HCT116 (cell line): ENCODE measurements at regions not wholly inside any gene's neighbourhood (a gene's known extent, or its start where the extent isn't known, plus 50 kb on each side); places are given as distances from the start of the nearest gene placed in this dataset.

Source experiments
- ATAC-seq: fragments of 200-7000 bp; cut with Tn5 transposase; 2 replicates; pipeline ENCODE4 v1.9.1; 2020; ENCODE audit warnings: mild to moderate bottlenecking, moderate library complexity
- BruUV-seq: library from RNA; stranded (reverse); fragments of 400-500 nt; replicated peaks from 2 replicates; lab custom pipeline; 2021; lab: Mats Ljungman, UMichigan
- CTCF ChIA-PET: fragments of 300-600 bp; sonication (Branson Sonifier 250); formaldehyde crosslinking; loops from one replicate; lab custom pipeline; 2021; ENCODE audit warnings: antibody characterized with exemption; lab: Charles Lee
- POLR2A ChIA-PET: fragments of 300-600, 350-600 bp; sonication (Branson Sonifier 250); formaldehyde crosslinking; loops from one replicate; lab custom pipeline; 2021; ENCODE audit warnings: antibody characterized with exemption; lab: Charles Lee
- RAD21 ChIA-PET, 2 experiments: fragments of 300-600 bp; sonication (Branson Sonifier 250); formaldehyde crosslinking; loops; one replicate each; lab custom pipeline; 2023; ENCODE audit warnings: low total read pairs in 2 of 2; ENCODE audit not compliant: uncharacterized antibody in 2 of 2, unreplicated experiment in 2 of 2, low non-redundant PET in 1 of 2; lab: Charles Lee
- DNase-seq: peaks from one replicate; pipeline ENCODE4 v3.0.0-alpha.2; 2010; ENCODE audit warnings: low read depth, low spot score
- H2AFZ ChIP-seq: fragments of 200-600 bp; shearing (Covaris generic), sonication (generic); 2 replicates; pipeline ENCODE4 v1.6.1; 2017; ENCODE audit warnings: low read depth, mixed run types, mixed read lengths, antibody characterized with exemption, low read length; ENCODE audit not compliant: poor library complexity, severe bottlenecking
- H3K27ac ChIP-seq: 2 replicates; pipeline ENCODE4 v1.5.1; 2012; ENCODE audit warnings: low read depth, low read length
- H3K27me3 ChIP-seq: fragments of 200-600 bp; sonication (generic); 2 replicates; pipeline ENCODE4 v1.6.1; 2016; ENCODE audit warnings: mixed run types, low read length, mixed read lengths; ENCODE audit not compliant: insufficient read depth
- H3K36me3 ChIP-seq, 2 experiments: fragments of 200-500 bp in 1 of 2; fragments of 200-600 bp in 1 of 2; sonication (Bioruptor generic) in 1 of 2; sonication (generic) in 1 of 2; 2 replicates each; pipeline versions ENCODE4 v1.5.1 to v1.6.1; 2014 to 2016; ENCODE audit warnings: low read length in 2 of 2, inconsistent platforms in 1 of 2, mixed read lengths in 1 of 2, mixed run types in 1 of 2; ENCODE audit not compliant: insufficient read depth in 2 of 2, control insufficient read depth in 1 of 2
- H3K4me1 ChIP-seq, 2 experiments: fragments of 200-600 bp in 1 of 2; sonication (generic) in 1 of 2; 2 replicates each; pipeline versions ENCODE4 v1.5.1 to v1.6.1; 2012 to 2017; ENCODE audit warnings: low read length in 2 of 2, inconsistent platforms in 1 of 2, mild to moderate bottlenecking in 1 of 2, mixed read lengths in 1 of 2, mixed run types in 1 of 2, moderate library complexity in 1 of 2; ENCODE audit not compliant: insufficient read depth in 2 of 2, control insufficient read depth in 1 of 2
- H3K4me2 ChIP-seq: fragments of 200-600 bp; sonication (generic); 2 replicates; pipeline ENCODE4 v1.6.1; 2017; ENCODE audit warnings: mixed run types, low read length, mixed read lengths
- H3K4me3 ChIP-seq, 2 experiments: fragments of 200-600 bp in 1 of 2; sonication (generic) in 1 of 2; replicated peaks in 1 of 2; 2 replicates each; pipeline ENCODE4 v1.5.1; 2011 to 2016; ENCODE audit warnings: low read length in 2 of 2, control low read depth in 1 of 2, low read depth in 1 of 2, mild to moderate bottlenecking in 1 of 2, mixed read lengths in 1 of 2, mixed run types in 1 of 2
- H3K79me2 ChIP-seq: fragments of 200-600 bp; sonication (generic); 2 replicates; pipeline ENCODE4 v1.6.1; 2017; ENCODE audit warnings: mild to moderate bottlenecking, mixed run types, low read length, moderate library complexity, mixed read lengths; ENCODE audit not compliant: insufficient read depth
- H3K9ac ChIP-seq: fragments of 200-600 bp; sonication (generic); 2 replicates; pipeline ENCODE4 v1.6.1; 2016; ENCODE audit warnings: low read length, mixed read lengths
- H3K9me2 ChIP-seq: fragments of 200-600 bp; sonication (generic), shearing (Covaris generic); 2 replicates; pipeline ENCODE4 v1.6.1; 2017; ENCODE audit warnings: mixed run types, mild to moderate bottlenecking, moderate library complexity; ENCODE audit not compliant: insufficient read depth
- H3K9me3 ChIP-seq, 2 experiments: fragments of 200-500 bp in 1 of 2; fragments of 200-600 bp in 1 of 2; sonication (Bioruptor generic) in 1 of 2; sonication (generic) in 1 of 2; 2 replicates each; pipeline ENCODE4 v1.6.1; 2014 to 2017; ENCODE audit warnings: low read length in 2 of 2, mixed read lengths in 2 of 2, inconsistent platforms in 1 of 2, low read depth in 1 of 2, mild to moderate bottlenecking in 1 of 2, mixed run types in 1 of 2, moderate library complexity in 1 of 2; ENCODE audit not compliant: control insufficient read depth in 1 of 2, insufficient read depth in 1 of 2
- H4K20me1 ChIP-seq: fragments of 200-600 bp; sonication (generic), shearing (Covaris generic); 2 replicates; pipeline ENCODE4 v1.6.1; 2017; ENCODE audit warnings: mixed run types, mild to moderate bottlenecking, moderate library complexity; ENCODE audit not compliant: insufficient read depth
- ATF3 ChIP-seq: IDR thresholded peaks from 2 replicates; pipeline ENCODE4 v1.6.1; 2012
- CTCF ChIP-seq, 3 experiments: fragments of 200-600 bp in 1 of 3; sonication (generic) in 1 of 3; IDR thresholded peaks in 2 of 3; conservative IDR thresholded peaks in 1 of 3; 2 replicates each; pipeline ENCODE4 v1.5.1; 2012 to 2017; ENCODE audit warnings: low read depth in 2 of 3, low read length in 2 of 3, antibody characterized with exemption in 1 of 3, borderline replicate concordance in 1 of 3, control low read depth in 1 of 3, mild to moderate bottlenecking in 1 of 3, mixed read lengths in 1 of 3, mixed run types in 1 of 3, moderate library complexity in 1 of 3; ENCODE audit not compliant: insufficient read depth in 1 of 3
- ELF1 ChIP-seq: IDR thresholded peaks from 2 replicates; pipeline ENCODE4 v1.6.1; 2012; ENCODE audit warnings: low read depth, borderline replicate concordance
- EZH2phosphoT487 ChIP-seq: fragments of 200-600 bp; IDR thresholded peaks from 2 replicates; pipeline ENCODE4 v1.6.1; 2018; ENCODE audit warnings: antibody characterized with exemption, borderline replicate concordance
- JUND ChIP-seq: IDR thresholded peaks from 2 replicates; pipeline ENCODE4 v1.6.1; 2012
- POLR2AphosphoS5 ChIP-seq: IDR thresholded peaks from 2 replicates; pipeline ENCODE4 v1.6.1; 2011; ENCODE audit warnings: mild to moderate bottlenecking, low read depth, low read length, moderate library complexity
- SIN3A ChIP-seq: IDR thresholded peaks from 2 replicates; pipeline ENCODE4 v1.6.1; 2012; ENCODE audit warnings: low read depth
- SP1 ChIP-seq: IDR thresholded peaks from 2 replicates; pipeline ENCODE4 v1.6.1; 2012; ENCODE audit warnings: low read depth
- SRF ChIP-seq: IDR thresholded peaks from 2 replicates; pipeline ENCODE4 v1.6.1; 2012; ENCODE audit warnings: low read depth
- TCF7L2 ChIP-seq: IDR thresholded peaks from 2 replicates; pipeline ENCODE4 v1.7.0; 2011; ENCODE audit warnings: borderline replicate concordance, inconsistent platforms; ENCODE audit not compliant: insufficient read depth, insufficient read length; ENCODE audit errors: extremely low read depth
- YY1 ChIP-seq: IDR thresholded peaks from 2 replicates; pipeline ENCODE4 v1.6.1; 2011; ENCODE audit warnings: low read length, low read depth, moderate library complexity, mild to moderate bottlenecking; ENCODE audit not compliant: insufficient replicate concordance; ENCODE audit errors: extremely low read depth
- ZBTB33 ChIP-seq: IDR thresholded peaks from 2 replicates; pipeline ENCODE4 v1.6.1; 2011; ENCODE audit warnings: mild to moderate bottlenecking, low read length, moderate library complexity; ENCODE audit not compliant: insufficient replicate concordance; ENCODE audit errors: extremely low read depth
- ZNF274 ChIP-seq: fragments of 200-500 bp; sonication (Bioruptor generic); IDR thresholded peaks from 2 replicates; pipeline ENCODE4 v1.6.1; 2014; ENCODE audit warnings: mild to moderate bottlenecking, low read depth, low read length, inconsistent platforms
- intact Hi-C: fragments of 100-400 bp; cut with micrococcal nuclease; formaldehyde crosslinking; loops from 2 replicates; pipeline ENCODE4 v1.10.0; 2022

GRCh38 chr2:59084326-59084725 is 843.2 kb upstream of the FANCL start:
- no peak for ATAC-seq
- Histone ChIP-seq H3K9ac (no peak overlapping the region), H3K79me2 (no peaks in the 10 kb centered on the region), H3K9me2 (no peaks in the 10 kb centered on the region), H2AFZ (no peak overlapping the region), H4K20me1 (no peaks in the 10 kb centered on the region; the same call in 1 of the 2 replicates), H3K36me3 (no peaks in the 10 kb centered on the region), H3K27ac (no peak overlapping the region), H3K9me3 (no peaks in the 10 kb centered on the region), H3K4me3 (no peak overlapping the region), H3K4me1 (no peaks in the 10 kb centered on the region), H3K27me3 (no peaks in the 10 kb centered on the region), H3K4me2 (no peak overlapping the region)
- CTCF ChIA-PET, result no interaction called here
- RAD21 ChIA-PET, result no interaction called here
- TF ChIP-seq ATF3 (no peak), ZBTB33 (no peak), SIN3A (no peak), SP1 (no peak), YY1 (no peak), ELF1 (no peak), EZH2phosphoT487 (no peak), JUND (no peak), SRF (no peak), TCF7L2 (no peak), ZNF274 (no peak), POLR2AphosphoS5 (no peak), CTCF (IDR thresholded peaks at IDR 0.05 in 2 of 3, conservative IDR thresholded peaks at IDR 0.05 in 1 of 3; ENCODE audit: borderline replicate concordance in 1 of 3, insufficient read depth in 1 of 3, low read depth in 2 of 3, low read length in 2 of 3) (no peak)
- no TSS peak for BruUV-seq
- intact Hi-C loops, result no loop called here
- DNase-seq, result no peak
- POLR2A ChIA-PET, result no interaction called here
